Activated naive CD4-positive, alpha-beta T cell treated with anti-CD3 and anti-CD28 coated beads, Interleukin-2, amount 50 U/mL, for 72 hours (primary cell): ENCODE measurements at regions not wholly inside any gene's neighbourhood (a gene's known extent, or its start where the extent isn't known, plus 50 kb on each side); places are given as distances from the start of the nearest gene placed in this dataset.

Experiments
- ATAC-seq, 2 donors: fragments of 150-1000 bp; cut with Tn5 transposase; 2 replicates each; pipeline ENCODE4 v1.10.0; 2021; ENCODE audit warnings: mild to moderate bottlenecking in 2 of 2, moderate library complexity in 2 of 2
- DNase-seq, 2 donors: peaks; one replicate each; pipeline ENCODE4 v3.0.0; 2021 to 2022; ENCODE audit warnings: low spot score in 2 of 2
- H3K27ac Mint-ChIP-seq, 2 donors: one replicate each; pipeline ENCODE4 v1.8.0; 2022; ENCODE audit warnings: mild to moderate bottlenecking in 2 of 2, mixed read lengths in 2 of 2
- H3K36me3 Mint-ChIP-seq, 2 donors: one replicate each; pipeline ENCODE4 v1.8.0; 2022; ENCODE audit warnings: mixed read lengths in 2 of 2
- H3K9me3 Mint-ChIP-seq, 2 donors: one replicate each; pipeline ENCODE4 v1.8.0; 2022; ENCODE audit warnings: mixed read lengths in 2 of 2

GRCh38 chr20:57841297-57841866, 131.6 kb upstream of the PMEPA1 start:
- H3K9me3 Mint-ChIP-seq = no peaks in the 10 kb centered on the region
- no peak overlapping the region for H3K27ac Mint-ChIP-seq
- ATAC-seq = no peak
- no peak for DNase-seq
- H3K36me3 Mint-ChIP-seq = no peaks in the 10 kb centered on the region

GRCh38 chr20:57840504-57841296, 130.9 kb upstream of the PMEPA1 start:
- no peaks in the 10 kb centered on the region for H3K9me3 Mint-ChIP-seq
- ATAC-seq (no peak), DNase-seq (no peak)
- no peak overlapping the region for H3K27ac Mint-ChIP-seq
- no peaks in the 10 kb centered on the region for H3K36me3 Mint-ChIP-seq

- Mint-ChIP-seq H3K27ac (no peak overlapping the region), H3K36me3 (no peaks in the 10 kb centered on the region), H3K9me3 (no peaks in the 10 kb centered on the region)
- DNase-seq (no peak), ATAC-seq (no peak)
Observed at GRCh38 chr20:57840066-57840465, 130.3 kb upstream of the PMEPA1 start.

GRCh38 chr20:57838670-57839151, 128.9 kb upstream of the PMEPA1 start:
- Mint-ChIP-seq H3K27ac (no peak overlapping the region), H3K36me3 (no peaks in the 10 kb centered on the region), H3K9me3 (no peaks in the 10 kb centered on the region)
- ATAC-seq = no peak
- DNase-seq = no peak

- no peaks in the 10 kb centered on the region for H3K9me3 Mint-ChIP-seq
- DNase-seq (no peak), ATAC-seq (no peak)
- no peak overlapping the region for H3K27ac Mint-ChIP-seq
- no peaks in the 10 kb centered on the region for H3K36me3 Mint-ChIP-seq
Observed at GRCh38 chr20:57837208-57838035, 127.6 kb upstream of the PMEPA1 start.

GRCh38 chr20:57835588-57836455, 126.0 kb upstream of the PMEPA1 start:
- Mint-ChIP-seq H3K9me3 (no peaks in the 10 kb centered on the region), H3K27ac (no peak overlapping the region), H3K36me3 (no peaks in the 10 kb centered on the region)
- no peak for DNase-seq
- no peak for ATAC-seq

- ATAC-seq = no peak
- H3K36me3 Mint-ChIP-seq = no peaks in the 10 kb centered on the region
- DNase-seq = no peak
- no peaks in the 10 kb centered on the region for H3K9me3 Mint-ChIP-seq
- no peak overlapping the region for H3K27ac Mint-ChIP-seq
Observed at GRCh38 chr20:57835074-57835452, 125.2 kb upstream of the PMEPA1 start.

GRCh38 chr20:57834306-57835073, 124.7 kb upstream of the PMEPA1 start:
- no peak overlapping the region for H3K27ac Mint-ChIP-seq
- H3K9me3 Mint-ChIP-seq = no peaks in the 10 kb centered on the region
- H3K36me3 Mint-ChIP-seq = no peaks in the 10 kb centered on the region
- ATAC-seq (no peak), DNase-seq (no peak)

- H3K36me3 Mint-ChIP-seq = no peaks in the 10 kb centered on the region
- ATAC-seq (no peak), DNase-seq (no peak)
- no peaks in the 10 kb centered on the region for H3K9me3 Mint-ChIP-seq
- H3K27ac Mint-ChIP-seq = no peak overlapping the region
Observed at GRCh38 chr20:57831993-57832585, 122.3 kb upstream of the PMEPA1 start.

GRCh38 chr20:57831326-57831992, 121.6 kb upstream of the PMEPA1 start:
- DNase-seq (no peak), ATAC-seq (no peak)
- H3K36me3 Mint-ChIP-seq = no peaks in the 10 kb centered on the region
- H3K27ac Mint-ChIP-seq = no peak overlapping the region
- no peaks in the 10 kb centered on the region for H3K9me3 Mint-ChIP-seq

GRCh38 chr20:57830515-57830895, 120.7 kb upstream of the PMEPA1 start:
- no peak for ATAC-seq
- no peaks in the 10 kb centered on the region for H3K9me3 Mint-ChIP-seq
- DNase-seq = no peak
- no peak overlapping the region for H3K27ac Mint-ChIP-seq
- H3K36me3 Mint-ChIP-seq = no peaks in the 10 kb centered on the region

GRCh38 chr20:57829805-57830514, 120.1 kb upstream of the PMEPA1 start:
- no peak for DNase-seq
- Mint-ChIP-seq H3K27ac (no peak overlapping the region), H3K36me3 (no peaks in the 10 kb centered on the region), H3K9me3 (no peaks in the 10 kb centered on the region)
- ATAC-seq = no peak

- ATAC-seq (no peak), DNase-seq (no peak)
- Mint-ChIP-seq H3K27ac (no peak overlapping the region), H3K9me3 (no peaks in the 10 kb centered on the region), H3K36me3 (no peaks in the 10 kb centered on the region)
Observed at GRCh38 chr20:57829336-57829735, 119.5 kb upstream of the PMEPA1 start.

- Mint-ChIP-seq H3K36me3 (no peaks in the 10 kb centered on the region), H3K27ac (no peak overlapping the region), H3K9me3 (no peaks in the 10 kb centered on the region)
- no peak for ATAC-seq
- DNase-seq = no peak
Observed at GRCh38 chr20:57828696-57829095, 118.9 kb upstream of the PMEPA1 start.
